Duodenal mucosa (tissue), 2 donors: ENCODE measurements at regions not wholly inside any gene's neighbourhood (a gene's known extent, or its start where the extent isn't known, plus 50 kb on each side); places are given as distances from the start of the nearest gene placed in this dataset.

Source experiments
- H3K27ac ChIP-seq: one replicate; pipeline ENCODE4 v1.7.0; 2013; ENCODE audit warnings: low read depth, low read length
- H3K27me3 ChIP-seq, 2 donors: one replicate each; pipeline ENCODE4 v1.7.0; 2013; ENCODE audit warnings: low read length in 2 of 2, control low read depth in 1 of 2; ENCODE audit not compliant: insufficient read depth in 2 of 2, control insufficient read depth in 1 of 2
- H3K36me3 ChIP-seq, 2 donors: one replicate each; pipeline ENCODE4 v1.7.0; 2013; ENCODE audit warnings: low read length in 2 of 2, control low read depth in 1 of 2; ENCODE audit not compliant: insufficient read depth in 2 of 2, control insufficient read depth in 1 of 2
- H3K4me1 ChIP-seq, 2 donors: one replicate each; pipeline ENCODE4 v1.7.0; 2013; ENCODE audit warnings: low read length in 2 of 2, control low read depth in 1 of 2; ENCODE audit not compliant: insufficient read depth in 2 of 2, control insufficient read depth in 1 of 2
- H3K4me3 ChIP-seq, 2 donors: one replicate each; pipeline ENCODE4 v1.7.0; 2013; ENCODE audit warnings: low read length in 2 of 2, low read depth in 1 of 2
- H3K9ac ChIP-seq, 2 donors: one replicate each; pipeline ENCODE4 v1.7.0; 2013; ENCODE audit warnings: low read length in 2 of 2, low read depth in 1 of 2
- H3K9me3 ChIP-seq, 2 donors: one replicate each; pipeline ENCODE4 v1.7.0; 2013; ENCODE audit warnings: low read length in 2 of 2, control low read depth in 1 of 2; ENCODE audit not compliant: control insufficient read depth in 1 of 2

- Histone ChIP-seq H3K27ac (peak overlapping the region; percentile 93), H3K9me3 (no peaks in the 10 kb centered on the region), H3K4me1 (peaks cover 27 to 32% of the 10 kb centered on the region in 2 donors), H3K36me3 (no peaks in the 10 kb centered on the region), H3K27me3 (no peaks in the 10 kb centered on the region), H3K9ac (peak overlapping the region; percentile 71 to 76), H3K4me3 (peak overlapping the region; percentile 72 to 75)
Observed at GRCh38 chrX:40174854-40175510, 77.2 kb upstream of the BCOR start.

DNA sequence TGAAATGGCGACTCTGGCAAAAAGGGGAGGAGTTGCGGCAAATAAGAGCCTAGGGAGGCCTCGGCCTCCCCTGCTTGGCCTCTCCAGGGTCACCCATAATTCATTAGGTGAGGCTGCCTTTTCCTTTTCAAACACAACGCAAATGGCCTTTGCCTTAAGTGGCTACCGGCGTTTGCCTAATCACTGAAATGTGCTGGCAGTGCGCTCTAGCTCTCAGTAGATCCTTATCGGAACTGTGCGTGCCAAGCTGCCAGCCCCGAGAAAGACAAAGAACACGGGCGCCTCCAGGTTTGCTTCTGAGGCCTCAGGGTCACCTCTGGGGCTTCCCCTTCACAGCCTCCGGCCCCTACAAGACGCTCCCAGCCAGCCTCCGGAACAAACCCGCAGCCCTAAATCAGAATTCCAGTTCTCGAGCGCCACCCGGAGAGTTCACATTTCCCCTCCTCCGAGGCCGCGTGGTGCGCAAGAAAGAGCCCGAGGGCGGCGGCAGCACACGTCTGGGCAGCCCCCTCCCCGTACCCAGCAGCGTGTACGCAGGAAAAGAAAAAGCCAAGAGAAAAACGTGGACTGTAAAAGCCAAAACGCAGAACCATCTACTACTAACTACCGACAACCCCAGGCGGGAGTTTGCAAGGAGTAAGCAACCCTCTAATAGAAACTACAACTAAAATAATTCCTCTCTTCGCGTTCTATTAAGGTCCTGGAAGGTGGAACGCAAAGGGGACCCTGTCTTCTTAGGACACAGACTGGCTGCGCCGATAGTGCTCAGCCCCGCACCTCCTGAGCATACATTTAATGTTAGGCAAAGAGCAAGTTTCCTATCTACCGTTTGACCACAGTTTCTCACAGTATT is 76.5 kb upstream of the BCOR start:
- Histone ChIP-seq H3K27ac (peak overlapping the region; percentile 73), H3K36me3 (no peaks in the 10 kb centered on the region), H3K4me1 (peaks cover 27 to 32% of the 10 kb centered on the region in 2 donors), H3K9me3 (no peaks in the 10 kb centered on the region), H3K4me3 (peak overlapping the region; percentile 72 to 75), H3K27me3 (no peaks in the 10 kb centered on the region), H3K9ac (peak overlapping the region; percentile 51)

GRCh38 chrX:40173143-40174000 is 75.6 kb upstream of the BCOR start:
- H3K9ac ChIP-seq = peak overlapping the region in 1 of 2 donors; percentile 65
- H3K27ac ChIP-seq = peak overlapping the region; percentile 73
- H3K4me3 ChIP-seq = peak overlapping the region; percentile 72 to 75
- H3K27me3 ChIP-seq = no peaks in the 10 kb centered on the region
- no peaks in the 10 kb centered on the region for H3K36me3 ChIP-seq
- peaks cover 27 to 35% of the 10 kb centered on the region in 2 donors for H3K4me1 ChIP-seq
- H3K9me3 ChIP-seq = no peaks in the 10 kb centered on the region

DNA sequence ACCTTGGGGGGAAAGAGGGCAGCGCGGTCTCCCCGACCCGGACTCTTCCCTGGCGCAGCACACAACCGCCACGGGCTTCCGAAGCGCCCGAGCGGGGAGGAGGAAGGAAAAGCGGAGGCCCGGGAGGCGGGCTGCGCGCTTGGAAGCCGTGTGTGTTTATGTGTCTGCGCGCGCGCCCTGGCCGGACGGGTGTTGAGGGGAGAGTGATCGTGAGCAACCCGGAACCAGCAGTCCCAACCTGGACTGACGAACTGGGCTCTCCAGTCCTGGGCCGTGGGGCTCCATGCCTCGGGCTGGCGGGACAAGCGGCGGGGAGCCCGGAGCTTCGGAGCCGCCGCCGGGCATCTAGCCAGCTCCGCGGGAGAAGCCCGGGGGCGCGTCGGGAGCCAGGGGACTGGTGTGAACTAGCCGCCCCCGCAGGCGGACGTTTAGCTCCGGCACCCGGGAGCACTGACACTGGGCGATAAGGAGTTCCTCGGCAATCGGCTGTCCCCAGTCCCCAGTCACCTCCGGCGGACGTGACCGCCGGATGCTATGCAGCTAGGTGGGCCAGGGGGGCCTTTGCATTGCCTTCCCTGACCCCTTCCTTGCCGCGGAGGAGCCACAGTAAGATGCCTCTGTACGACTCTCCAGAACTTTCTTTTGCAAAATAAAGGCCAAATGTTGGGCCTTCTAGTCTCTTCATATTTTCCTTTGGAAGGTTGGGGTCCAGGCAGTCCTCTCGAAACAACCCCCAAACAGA is 74.8 kb upstream of the BCOR start:
- Histone ChIP-seq H3K27ac (peak overlapping the region; percentile 62), H3K9me3 (no peaks in the 10 kb centered on the region), H3K4me3 (peak overlapping the region; percentile 61 to 65), H3K9ac (peak overlapping the region; percentile 65 to 85), H3K27me3 (no peaks in the 10 kb centered on the region), H3K36me3 (no peaks in the 10 kb centered on the region), H3K4me1 (peaks cover 27 to 29% of the 10 kb centered on the region in 2 donors)

- Histone ChIP-seq H3K9ac (peak overlapping the region; percentile 65 to 85), H3K27me3 (no peaks in the 10 kb centered on the region), H3K36me3 (no peaks in the 10 kb centered on the region), H3K27ac (peak overlapping the region; percentile 62), H3K9me3 (no peaks in the 10 kb centered on the region), H3K4me1 (peaks cover 23 to 26% of the 10 kb centered on the region in 2 donors), H3K4me3 (peak overlapping the region; percentile 61 to 65)
Observed at GRCh38 chrX:40171513-40172400, 74.0 kb upstream of the BCOR start.

DNA sequence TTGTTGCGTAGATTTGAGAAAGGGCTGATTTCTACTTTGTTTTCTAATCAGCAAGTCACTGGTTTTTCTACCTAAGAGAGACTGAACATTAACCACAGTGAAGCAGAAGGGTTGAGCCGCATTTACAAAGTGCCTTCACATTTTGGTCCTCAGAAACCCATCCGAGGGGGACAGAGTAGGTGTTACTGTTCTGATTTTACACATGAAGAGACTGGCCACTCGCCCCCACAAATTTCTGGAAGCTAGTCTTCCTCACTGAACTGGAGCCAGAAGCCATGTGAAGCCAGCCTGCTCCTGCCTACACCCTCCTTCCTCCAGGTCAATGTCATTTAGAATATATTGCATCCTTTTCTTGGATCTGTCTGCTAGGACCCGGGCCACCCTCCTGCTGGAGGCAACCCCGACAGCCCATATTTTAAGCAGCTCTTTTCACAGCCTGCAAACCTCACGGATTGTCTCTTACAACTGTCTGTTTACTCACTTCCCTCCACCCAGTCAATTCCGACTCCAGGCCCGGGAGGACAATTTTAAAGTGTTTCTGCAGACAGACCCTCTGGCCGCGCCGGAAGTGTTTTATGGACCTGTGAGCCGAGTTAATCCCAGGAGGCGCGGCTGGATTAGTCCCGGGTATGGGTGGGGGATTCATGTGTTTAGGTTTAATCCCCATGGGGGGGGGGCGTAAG is 73.2 kb upstream of the BCOR start:
- H3K4me1 ChIP-seq = peaks cover 23 to 25% of the 10 kb centered on the region in 2 donors

GRCh38 chrX:40169193-40170101 is 71.7 kb upstream of the BCOR start:
- no peaks in the 10 kb centered on the region for H3K9me3 ChIP-seq
- H3K27ac ChIP-seq = peak overlapping the region; percentile 36
- H3K4me1 ChIP-seq = peaks cover 22 to 27% of the 10 kb centered on the region in 2 donors
- no peaks in the 10 kb centered on the region for H3K36me3 ChIP-seq
- H3K4me3 ChIP-seq = peak overlapping the region; percentile 15 to 51
- H3K27me3 ChIP-seq = no peaks in the 10 kb centered on the region
- no peak overlapping the region for H3K9ac ChIP-seq

More for the DNA sequence above, 73.2 kb upstream of the BCOR start:
- Histone ChIP-seq H3K36me3 (no peaks in the 10 kb centered on the region), H3K9ac (peak overlapping the region in 1 of 2 donors; percentile 43), H3K27ac (no peak overlapping the region), H3K4me3 (peak overlapping the region; percentile 61 to 65), H3K27me3 (no peaks in the 10 kb centered on the region), H3K9me3 (no peaks in the 10 kb centered on the region)

DNA sequence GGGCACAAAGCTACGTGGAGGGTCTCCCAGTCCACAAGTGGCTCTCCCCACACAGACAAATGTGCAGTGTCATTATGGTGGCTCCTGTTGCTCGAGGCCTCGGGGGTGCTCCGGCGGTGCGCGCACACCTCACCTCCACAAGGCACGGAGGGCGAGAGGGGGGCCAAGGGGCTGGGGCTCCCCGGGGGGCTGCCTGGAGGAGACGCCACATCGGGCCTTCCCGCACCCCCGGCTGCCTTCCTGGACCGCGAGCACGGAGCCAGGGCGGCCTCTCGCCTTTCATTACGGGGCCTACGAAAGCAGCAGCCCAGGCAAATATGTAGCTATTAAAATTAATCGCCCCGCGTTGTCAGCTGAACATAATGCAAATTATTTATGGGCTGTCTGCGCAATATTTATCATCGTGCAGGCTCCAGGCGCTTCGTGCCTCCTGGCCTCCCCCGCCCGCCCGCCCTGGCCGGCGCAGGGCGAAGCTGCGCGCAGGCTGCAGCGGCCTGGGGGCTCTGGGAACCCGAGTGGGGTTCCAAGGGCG is 70.8 kb upstream of the BCOR start:
- Histone ChIP-seq H3K4me1 (peaks cover 17 to 20% of the 10 kb centered on the region in 2 donors), H3K9ac (peak overlapping the region in 1 of 2 donors; percentile 46), H3K9me3 (no peaks in the 10 kb centered on the region), H3K36me3 (no peaks in the 10 kb centered on the region), H3K27ac (no peak overlapping the region), H3K27me3 (no peaks in the 10 kb centered on the region), H3K4me3 (no peak overlapping the region)
